ENCODE measurements at regions not wholly inside any gene's neighbourhood (a gene's known extent, or its start where the extent isn't known, plus 50 kb on each side); places are given as distances from the start of the nearest gene placed in this dataset.

DNA sequence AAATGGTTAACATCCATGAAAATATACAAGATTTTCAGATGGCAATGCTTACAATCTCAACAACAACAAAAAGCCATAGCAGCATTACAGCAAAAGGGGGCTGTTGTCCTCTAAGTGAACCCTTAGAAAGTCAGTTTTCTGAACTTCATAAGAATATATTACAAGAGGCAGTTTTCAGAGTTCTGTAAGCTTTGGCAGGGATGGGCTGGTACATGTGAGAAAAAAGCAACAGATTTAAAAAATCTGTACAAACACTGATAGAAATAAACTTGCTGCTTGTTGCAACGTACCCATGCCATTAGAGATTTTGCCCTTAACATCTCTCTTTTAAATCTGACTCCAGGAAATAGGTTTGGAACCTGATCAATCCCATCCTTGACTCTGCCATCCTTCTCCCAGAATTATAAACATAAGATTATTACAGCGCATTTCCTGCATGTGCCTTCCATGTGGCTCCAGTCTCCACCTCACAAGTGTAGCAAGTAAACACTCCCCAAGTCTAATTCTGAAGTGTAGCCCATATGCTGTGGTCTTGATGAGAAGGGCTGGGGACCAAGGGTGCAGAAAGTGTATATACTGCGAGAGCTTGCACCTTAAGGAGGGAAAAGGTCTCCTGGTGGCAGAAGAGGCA lies 101.4 kb upstream of the TSPAN2 start:
- TF ChIP-seq EP300 (IDR thresholded peaks at IDR 0.05) (no peak), POLR2A (IDR thresholded peaks at IDR 0.05) (no peak)
- TF ChIP-seq, protein P1, sequence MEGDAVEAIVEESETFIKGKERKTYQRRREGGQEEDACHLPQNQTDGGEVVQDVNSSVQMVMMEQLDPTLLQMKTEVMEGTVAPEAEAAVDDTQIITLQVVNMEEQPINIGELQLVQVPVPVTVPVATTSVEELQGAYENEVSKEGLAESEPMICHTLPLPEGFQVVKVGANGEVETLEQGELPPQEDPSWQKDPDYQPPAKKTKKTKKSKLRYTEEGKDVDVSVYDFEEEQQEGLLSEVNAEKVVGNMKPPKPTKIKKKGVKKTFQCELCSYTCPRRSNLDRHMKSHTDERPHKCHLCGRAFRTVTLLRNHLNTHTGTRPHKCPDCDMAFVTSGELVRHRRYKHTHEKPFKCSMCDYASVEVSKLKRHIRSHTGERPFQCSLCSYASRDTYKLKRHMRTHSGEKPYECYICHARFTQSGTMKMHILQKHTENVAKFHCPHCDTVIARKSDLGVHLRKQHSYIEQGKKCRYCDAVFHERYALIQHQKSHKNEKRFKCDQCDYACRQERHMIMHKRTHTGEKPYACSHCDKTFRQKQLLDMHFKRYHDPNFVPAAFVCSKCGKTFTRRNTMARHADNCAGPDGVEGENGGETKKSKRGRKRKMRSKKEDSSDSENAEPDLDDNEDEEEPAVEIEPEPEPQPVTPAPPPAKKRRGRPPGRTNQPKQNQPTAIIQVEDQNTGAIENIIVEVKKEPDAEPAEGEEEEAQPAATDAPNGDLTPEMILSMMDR (IDR thresholded peaks at IDR 0.05), result no peak

DNA sequence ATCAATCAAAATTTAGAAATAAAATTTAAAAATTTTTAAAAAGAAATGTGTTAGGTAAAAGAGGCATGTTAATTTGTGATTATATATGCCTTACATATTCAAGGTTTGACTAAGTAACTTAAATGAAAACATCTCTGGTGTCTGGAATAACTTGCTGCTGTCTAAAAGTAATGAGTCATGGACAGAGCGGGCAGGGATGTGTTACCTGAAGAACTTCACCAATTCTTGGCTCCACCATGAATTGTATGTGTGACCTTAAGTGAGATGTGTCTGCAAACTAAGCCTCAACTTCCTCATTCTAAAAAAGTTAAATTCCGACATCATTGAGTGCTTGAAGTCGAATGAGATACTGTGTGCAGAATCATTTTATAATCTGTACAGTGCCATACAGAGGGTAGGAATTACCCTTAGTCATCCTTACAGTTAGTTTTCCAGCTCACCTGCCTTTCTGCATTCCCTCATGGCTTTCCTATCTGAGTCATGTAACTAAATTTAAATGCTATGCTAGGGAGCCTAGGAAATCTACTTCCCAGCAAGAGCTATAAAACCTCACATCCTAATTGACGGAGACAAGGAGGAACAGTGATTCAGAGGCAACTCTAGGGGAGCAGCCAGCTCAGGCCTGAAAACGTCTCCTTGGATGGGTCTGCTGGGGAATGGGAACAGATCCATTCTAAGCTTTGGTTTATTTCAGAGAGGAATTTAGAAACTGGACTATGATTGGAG lies 100.7 kb upstream of the TSPAN2 start:
- DNase-seq (ENCODE audit: low spot score in 2 of 2), result no peak
- Histone ChIP-seq H3K27me3 (no peaks in the 10 kb centered on the region), H3K27ac (peak overlapping the region in 2 of 4 donors; percentile 50 to 61), H3K4me3 (no peak overlapping the region), H3K36me3 (no peaks in the 10 kb centered on the region), H3K4me1 (peaks cover 0 to 23% (median 0%) of the 10 kb centered on the region in 4 donors), H3K9me3 (no peaks in the 10 kb centered on the region)
- 67 to 77% methylated on average over 5 of the region's 5 CpGs for WGBS, 2 donors
- no peak for TF ChIP-seq POLR2A (IDR thresholded peaks at IDR 0.05)
- peak in 1 of 2 donors; percentile 40 for TF ChIP-seq EP300 (IDR thresholded peaks at IDR 0.05)

More for the DNA sequence above, 101.4 kb upstream of the TSPAN2 start:
- no peaks in the 10 kb centered on the region for H3K27me3 ChIP-seq
- no peaks in the 10 kb centered on the region for H3K36me3 ChIP-seq
- peak overlapping the region in 2 of 4 donors; percentile 50 to 61 for H3K27ac ChIP-seq
- H3K4me1 ChIP-seq, result peaks cover 0 to 19% (median 0%) of the 10 kb centered on the region in 4 donors
- no peak for DNase-seq (ENCODE audit: low spot score in 2 of 2)
- H3K9me3 ChIP-seq, result no peaks in the 10 kb centered on the region
- H3K4me3 ChIP-seq, result no peak overlapping the region
- WGBS, 2 donors, result 68 to 74% methylated on average over 3 of the region's 3 CpGs

DNA sequence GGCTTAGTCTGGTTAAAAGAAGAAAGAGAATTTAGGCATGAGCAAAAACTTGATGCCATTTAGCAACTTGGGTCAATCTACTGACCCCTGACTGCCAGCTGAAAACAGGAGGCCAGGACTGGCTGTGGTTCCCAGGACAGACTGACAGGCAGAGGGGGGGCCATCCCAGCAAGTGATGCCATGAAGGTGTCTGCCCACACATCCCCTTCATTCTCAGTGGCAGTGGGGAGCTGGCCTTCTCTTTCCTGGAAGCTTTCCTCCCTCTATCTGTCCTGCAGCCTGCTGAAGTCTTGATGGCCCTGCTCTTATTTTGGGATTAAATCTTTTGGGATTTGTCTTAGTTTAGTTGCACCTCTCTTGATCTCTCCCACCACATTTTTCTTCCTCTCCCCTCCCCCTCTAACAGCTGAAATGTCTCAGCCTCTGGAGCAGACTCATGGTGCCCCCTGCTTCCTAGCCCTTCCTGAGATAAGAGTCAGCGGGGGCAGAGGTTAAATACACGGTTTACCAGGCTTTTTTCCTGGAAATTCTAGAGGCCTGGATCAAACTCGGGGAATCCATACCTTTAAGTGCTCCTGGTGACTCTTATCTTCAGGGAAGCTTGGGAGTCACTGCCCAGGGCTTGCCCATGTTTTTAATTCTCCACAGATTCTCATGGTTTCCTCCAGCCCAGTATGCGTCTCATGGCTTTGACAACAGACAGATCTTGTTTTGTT lies 99.5 kb upstream of the TSPAN2 start:
- DNase-seq (ENCODE audit: low spot score in 2 of 2), result no peak
- no peak for TF ChIP-seq POLR2A (IDR thresholded peaks at IDR 0.05)
- TF ChIP-seq, protein P1 (IDR thresholded peaks at IDR 0.05), result no peak
- TF ChIP-seq EP300 (IDR thresholded peaks at IDR 0.05), result no peak
- WGBS, 2 donors, result 83 to 84% methylated on average over 4 of the region's 4 CpGs
- Histone ChIP-seq H3K4me3 (no peak overlapping the region), H3K27me3 (no peaks in the 10 kb centered on the region), H3K9me3 (no peaks in the 10 kb centered on the region), H3K27ac (no peak overlapping the region), H3K36me3 (no peaks in the 10 kb centered on the region), H3K4me1 (peaks cover 0 to 35% (median 0%) of the 10 kb centered on the region in 4 donors)

DNA sequence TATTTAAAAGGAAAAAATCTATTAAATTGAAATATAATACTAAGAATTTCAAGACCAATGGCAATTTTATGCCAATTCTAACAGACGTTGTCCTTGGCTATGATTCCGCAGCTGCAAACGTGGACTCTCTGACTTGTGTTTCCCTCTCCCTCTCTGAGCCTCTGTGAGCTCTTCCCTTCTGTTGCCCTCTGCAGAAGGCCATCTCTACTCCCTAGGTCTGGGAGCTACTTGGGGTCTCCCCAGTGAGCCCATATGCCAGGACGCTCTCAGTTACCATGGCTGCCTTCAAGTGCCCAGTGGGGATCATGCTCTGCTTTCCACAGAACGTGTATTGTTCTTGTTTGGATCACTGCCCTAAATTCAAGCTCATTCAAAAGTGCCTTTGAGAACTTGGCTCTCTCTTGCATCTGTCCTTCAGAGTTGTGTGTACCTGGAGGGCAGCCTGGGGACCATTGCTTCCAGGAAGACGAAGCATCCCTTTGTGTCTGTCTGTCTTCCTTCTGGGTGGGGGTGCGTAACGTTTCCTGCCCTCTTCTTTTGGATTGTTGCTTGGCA lies 97.5 kb upstream of the TSPAN2 start:
- Histone ChIP-seq H3K4me3 (no peak overlapping the region), H3K27me3 (no peaks in the 10 kb centered on the region), H3K27ac (no peak overlapping the region), H3K4me1 (peaks cover 0 to 40% (median 0%) of the 10 kb centered on the region in 4 donors), H3K36me3 (no peaks in the 10 kb centered on the region), H3K9me3 (no peaks in the 10 kb centered on the region)
- 40 to 45% methylated on average over 8 of the region's 8 CpGs for WGBS, 2 donors
- no peak for DNase-seq (ENCODE audit: low spot score in 2 of 2)
- TF ChIP-seq POLR2A (IDR thresholded peaks at IDR 0.05) (no peak), EP300 (IDR thresholded peaks at IDR 0.05) (no peak)
- TF ChIP-seq, protein P1 (IDR thresholded peaks at IDR 0.05), result no peak

DNA sequence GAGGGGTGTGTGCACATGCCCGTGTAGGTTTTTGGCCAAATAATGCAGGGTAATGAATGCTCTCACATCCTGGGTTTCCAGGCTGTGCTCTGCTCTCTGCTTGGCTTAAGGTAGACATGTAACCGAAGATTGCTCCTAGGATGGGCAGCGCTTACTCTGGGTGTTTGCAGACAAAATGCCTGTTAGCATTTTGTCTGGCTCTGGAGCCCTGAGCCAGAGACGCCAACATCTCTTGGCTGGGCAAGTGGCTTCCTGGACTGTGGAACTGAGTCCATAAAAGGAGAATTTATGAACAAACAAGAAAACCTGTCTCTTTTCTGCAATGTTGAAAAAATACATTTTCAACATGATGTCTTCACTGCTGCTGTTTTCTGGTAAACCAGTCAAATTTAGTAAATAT lies 96.0 kb upstream of the TSPAN2 start:
- H3K27me3 ChIP-seq, result no peaks in the 10 kb centered on the region
- DNase-seq (ENCODE audit: low spot score in 2 of 2), result no peak
- H3K27ac ChIP-seq, result peak overlapping the region in 1 of 4 donors; percentile 15
- H3K36me3 ChIP-seq, result no peaks in the 10 kb centered on the region
- no peak overlapping the region for H3K4me3 ChIP-seq
- peaks cover 0 to 26% (median 0%) of the 10 kb centered on the region in 4 donors for H3K4me1 ChIP-seq
- H3K9me3 ChIP-seq, result no peaks in the 10 kb centered on the region
- 74 to 89% methylated on average over 4 of the region's 4 CpGs for WGBS, 2 donors
- TF ChIP-seq, protein P1 (IDR thresholded peaks at IDR 0.05), result no peak
- no peak for TF ChIP-seq POLR2A (IDR thresholded peaks at IDR 0.05)
- TF ChIP-seq EP300 (IDR thresholded peaks at IDR 0.05), result no peak
